ENCODE measurements at regions not wholly inside any gene's neighbourhood (a gene's known extent, or its start where the extent isn't known, plus 50 kb on each side); places are given as distances from the start of the nearest gene placed in this dataset.
"Not testable (repeated sequence)": the region's sequence is repeated elsewhere in the genome, so short reads cannot be mapped to it uniquely, and the experiment has no call there.

- no peak for DNase-seq (ENCODE audit: low read depth in 2 of 2)
These were observed 50.4 kb upstream of the RNF32 start for GRCh38 chr7:156590212-156590611.

- no peak for DNase-seq (ENCODE audit: low read depth in 2 of 2)
These were observed 50.8 kb upstream of the RNF32 start for GRCh38 chr7:156589808-156590207.

GRCh38 chr7:156585926-156586325 lies 54.6 kb upstream of the RNF32 start:
- no peak for DNase-seq (ENCODE audit: low read depth in 2 of 2)

- no peak for DNase-seq (ENCODE audit: low read depth in 2 of 2)
These were observed 55.4 kb upstream of the RNF32 start for GRCh38 chr7:156585025-156585648.

GRCh38 chr7:156582591-156583123 lies 57.9 kb upstream of the RNF32 start:
- no peak for DNase-seq (ENCODE audit: low read depth in 2 of 2)

- no peak for DNase-seq (ENCODE audit: low read depth in 2 of 2)
These were observed 60.5 kb upstream of the RNF32 start for GRCh38 chr7:156580036-156580435.

- no peak for DNase-seq (ENCODE audit: low read depth in 2 of 2)
These were observed 61.0 kb upstream of the RNF32 start for GRCh38 chr7:156579566-156579965.

GRCh38 chr7:156578978-156579430 lies 61.6 kb upstream of the RNF32 start:
- DNase-seq (ENCODE audit: low read depth in 2 of 2) = no peak

- DNase-seq (ENCODE audit: low read depth in 2 of 2) = no peak
These were observed 62.0 kb upstream of the RNF32 start for GRCh38 chr7:156578578-156578940.

GRCh38 chr7:156577645-156578577 lies 62.7 kb upstream of the RNF32 start:
- no peak for DNase-seq (ENCODE audit: low read depth in 2 of 2)

GRCh38 chr7:156576216-156577058 lies 64.1 kb upstream of the RNF32 start:
- DNase-seq (ENCODE audit: low read depth in 2 of 2) = no peak

- DNase-seq (ENCODE audit: low read depth in 2 of 2) = no peak
These were observed 72.3 kb upstream of the RNF32 start for GRCh38 chr7:156568258-156568657.

GRCh38 chr7:156566812-156567549 lies 73.6 kb upstream of the RNF32 start:
- no peak for DNase-seq (ENCODE audit: low read depth in 2 of 2)

GRCh38 chr7:156565002-156565401 lies 75.6 kb upstream of the RNF32 start:
- not testable (repeated sequence) for DNase-seq (ENCODE audit: low read depth in 2 of 2)

GRCh38 chr7:156560696-156561095 lies 79.9 kb upstream of the RNF32 start:
- DNase-seq (ENCODE audit: low read depth in 2 of 2) = no peak

GRCh38 chr7:156560075-156560474 lies 80.5 kb upstream of the RNF32 start:
- no peak for DNase-seq (ENCODE audit: low read depth in 2 of 2)

GRCh38 chr7:156559001-156559400 lies 81.6 kb upstream of the RNF32 start:
- no peak for DNase-seq (ENCODE audit: low read depth in 2 of 2)

GRCh38 chr7:156558198-156558597 lies 82.4 kb upstream of the RNF32 start:
- no peak for DNase-seq (ENCODE audit: low read depth in 2 of 2)

GRCh38 chr7:156556083-156556482 lies 84.5 kb upstream of the RNF32 start:
- no peak for DNase-seq (ENCODE audit: low read depth in 2 of 2)

- DNase-seq (ENCODE audit: low read depth in 2 of 2) = no peak
These were observed 86.1 kb upstream of the RNF32 start for GRCh38 chr7:156554488-156554887.

GRCh38 chr7:156549636-156550035 lies 90.9 kb upstream of the RNF32 start:
- DNase-seq (ENCODE audit: low read depth in 2 of 2) = no peak
